ENCODE measurements at regions not wholly inside any gene's neighbourhood (a gene's known extent, or its start where the extent isn't known, plus 50 kb on each side); places are given as distances from the start of the nearest gene placed in this dataset.

DNA sequence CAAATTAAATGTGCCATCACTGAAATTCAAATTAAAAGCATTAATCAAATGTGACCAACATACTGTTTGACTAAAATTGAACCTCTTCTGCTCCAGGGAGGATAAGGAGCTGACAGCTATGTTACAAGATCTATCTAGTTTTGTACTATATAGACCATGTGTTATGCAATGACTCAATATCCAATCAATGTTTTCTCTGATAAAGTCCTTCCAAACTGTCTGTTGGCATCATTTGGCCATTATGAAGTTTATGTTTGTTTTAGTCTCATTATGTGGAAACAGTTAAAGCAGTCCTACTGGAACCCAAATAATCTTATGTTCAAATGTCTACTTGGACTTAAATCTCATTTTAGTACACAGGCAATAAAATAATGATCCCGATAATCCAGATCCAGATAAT, 267.0 kb upstream of the THBS1 start:
- DNase-seq (ENCODE audit: extremely low spot score, unreplicated experiment), result no peak
- Mint-ChIP-seq H3K4me3 (no peak overlapping the region), H3K27ac (no peak overlapping the region), H3K4me1 (ENCODE audit: unreplicated experiment) (no peaks in the 10 kb centered on the region), H3K9me3 (no peaks in the 10 kb centered on the region), H3K36me3 (no peaks in the 10 kb centered on the region), H3K27me3 (no peaks in the 10 kb centered on the region)
- TF ChIP-seq, protein P1, sequence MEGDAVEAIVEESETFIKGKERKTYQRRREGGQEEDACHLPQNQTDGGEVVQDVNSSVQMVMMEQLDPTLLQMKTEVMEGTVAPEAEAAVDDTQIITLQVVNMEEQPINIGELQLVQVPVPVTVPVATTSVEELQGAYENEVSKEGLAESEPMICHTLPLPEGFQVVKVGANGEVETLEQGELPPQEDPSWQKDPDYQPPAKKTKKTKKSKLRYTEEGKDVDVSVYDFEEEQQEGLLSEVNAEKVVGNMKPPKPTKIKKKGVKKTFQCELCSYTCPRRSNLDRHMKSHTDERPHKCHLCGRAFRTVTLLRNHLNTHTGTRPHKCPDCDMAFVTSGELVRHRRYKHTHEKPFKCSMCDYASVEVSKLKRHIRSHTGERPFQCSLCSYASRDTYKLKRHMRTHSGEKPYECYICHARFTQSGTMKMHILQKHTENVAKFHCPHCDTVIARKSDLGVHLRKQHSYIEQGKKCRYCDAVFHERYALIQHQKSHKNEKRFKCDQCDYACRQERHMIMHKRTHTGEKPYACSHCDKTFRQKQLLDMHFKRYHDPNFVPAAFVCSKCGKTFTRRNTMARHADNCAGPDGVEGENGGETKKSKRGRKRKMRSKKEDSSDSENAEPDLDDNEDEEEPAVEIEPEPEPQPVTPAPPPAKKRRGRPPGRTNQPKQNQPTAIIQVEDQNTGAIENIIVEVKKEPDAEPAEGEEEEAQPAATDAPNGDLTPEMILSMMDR (conservative IDR thresholded peaks at IDR 0.05), result no peak

DNA sequence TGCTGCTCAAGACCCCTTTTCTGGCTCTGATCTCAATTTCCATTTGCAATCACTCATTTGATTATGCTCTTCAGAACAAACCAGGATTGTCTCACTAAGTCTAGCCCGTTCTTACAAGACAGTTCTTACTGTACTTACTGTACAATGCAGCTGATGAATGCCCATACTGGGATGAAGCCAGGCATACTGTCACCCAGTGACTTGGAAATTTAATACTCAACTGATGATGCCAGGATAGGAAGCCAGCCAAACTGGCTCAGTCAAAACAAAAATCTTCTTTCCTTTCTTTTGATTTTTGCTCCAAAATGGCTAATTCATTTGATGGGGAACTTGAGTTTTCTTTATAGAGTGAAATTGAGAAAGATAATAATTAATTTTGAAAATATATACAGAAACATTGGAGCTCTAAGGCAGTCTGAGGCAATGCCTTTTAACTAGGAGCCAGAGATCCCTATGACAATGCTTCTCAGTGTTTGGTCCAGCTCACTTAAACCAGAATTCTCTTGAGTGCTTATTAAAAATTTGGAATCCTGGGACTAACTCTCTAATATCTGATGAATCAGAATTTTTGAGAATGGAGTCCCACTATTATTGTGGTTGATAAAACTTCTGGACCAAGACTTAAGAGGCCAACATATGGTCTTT, 265.6 kb upstream of the THBS1 start:
- no peaks in the 10 kb centered on the region for H3K9me3 Mint-ChIP-seq
- TF ChIP-seq, protein P1 (conservative IDR thresholded peaks at IDR 0.05), result no peak
- no peak for DNase-seq (ENCODE audit: extremely low spot score, unreplicated experiment)
- no peaks in the 10 kb centered on the region for H3K36me3 Mint-ChIP-seq
- no peaks in the 10 kb centered on the region for H3K4me1 Mint-ChIP-seq (ENCODE audit: unreplicated experiment)
- H3K27me3 Mint-ChIP-seq, result no peaks in the 10 kb centered on the region
- no peak overlapping the region for H3K4me3 Mint-ChIP-seq
- no peak overlapping the region for H3K27ac Mint-ChIP-seq

DNA sequence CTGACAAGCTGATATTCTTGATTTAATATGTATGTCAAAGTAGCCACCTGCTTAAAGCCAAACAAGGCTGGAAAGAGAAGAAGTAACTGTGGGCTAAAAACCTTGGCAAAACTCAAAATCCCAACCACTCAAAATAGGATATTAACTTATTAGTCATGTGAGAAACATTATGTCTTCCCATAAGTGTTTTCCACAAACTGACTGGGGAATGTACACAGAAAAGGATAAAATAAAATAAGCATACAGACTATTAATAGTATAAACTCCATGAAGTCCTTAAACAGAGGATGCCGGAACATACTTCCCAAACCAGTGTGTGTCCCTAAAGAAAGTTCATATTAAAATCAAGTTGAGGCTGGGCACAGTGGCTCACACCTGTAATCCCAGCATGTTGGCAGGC, 263.7 kb upstream of the THBS1 start:
- H3K4me3 Mint-ChIP-seq, result no peak overlapping the region
- no peaks in the 10 kb centered on the region for H3K27me3 Mint-ChIP-seq
- no peaks in the 10 kb centered on the region for H3K36me3 Mint-ChIP-seq
- peaks cover 4% of the 10 kb centered on the region for H3K9me3 Mint-ChIP-seq
- TF ChIP-seq, protein P1 (conservative IDR thresholded peaks at IDR 0.05), result no peak
- H3K4me1 Mint-ChIP-seq (ENCODE audit: unreplicated experiment), result no peaks in the 10 kb centered on the region
- no peak for DNase-seq (ENCODE audit: extremely low spot score, unreplicated experiment)
- H3K27ac Mint-ChIP-seq, result no peak overlapping the region

DNA sequence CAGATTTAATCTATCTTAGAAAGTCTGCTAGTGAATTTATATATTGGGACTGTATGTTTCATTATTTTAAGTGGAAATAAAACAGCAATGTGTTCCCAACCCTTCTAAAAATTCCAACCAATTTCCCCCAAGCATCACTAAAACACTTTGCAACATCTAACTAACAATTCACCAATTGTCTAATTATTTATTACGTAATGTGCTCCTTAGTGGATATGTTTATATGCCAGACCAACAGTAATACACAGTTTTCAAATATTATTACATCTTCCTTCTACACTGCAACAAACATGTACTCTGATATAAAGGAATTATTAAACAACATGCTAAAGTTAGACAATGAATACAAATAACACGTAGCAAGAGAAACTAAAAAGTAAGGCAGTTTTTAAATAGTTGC, 262.6 kb upstream of the THBS1 start:
- TF ChIP-seq, protein P1 (conservative IDR thresholded peaks at IDR 0.05), result no peak
- no peak for DNase-seq (ENCODE audit: extremely low spot score, unreplicated experiment)
- Mint-ChIP-seq H3K4me3 (no peak overlapping the region), H3K9me3 (peaks cover 4% of the 10 kb centered on the region), H3K27ac (no peak overlapping the region), H3K4me1 (ENCODE audit: unreplicated experiment) (no peaks in the 10 kb centered on the region), H3K36me3 (no peaks in the 10 kb centered on the region), H3K27me3 (no peaks in the 10 kb centered on the region)

DNA sequence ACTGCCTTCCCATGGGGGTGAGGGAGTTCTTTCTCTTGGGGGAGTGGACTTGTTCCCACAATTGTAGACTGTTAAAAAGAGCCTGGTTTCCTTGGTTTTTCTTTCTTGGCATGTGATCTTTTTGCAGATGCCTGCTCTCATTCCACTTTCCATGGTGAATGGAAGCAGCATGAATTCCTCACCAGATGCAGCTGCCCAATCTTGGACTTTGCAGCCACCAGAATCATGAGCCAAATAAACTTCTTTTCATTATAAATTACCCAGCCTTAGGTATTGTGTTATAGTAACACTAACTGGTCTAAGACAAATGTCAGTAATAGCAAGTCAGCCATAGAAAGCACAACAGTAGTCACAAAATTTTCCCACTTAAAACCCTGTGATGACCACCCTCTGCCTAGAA, 260.5 kb upstream of the THBS1 start:
- Mint-ChIP-seq H3K27me3 (no peaks in the 10 kb centered on the region), H3K27ac (no peak overlapping the region), H3K4me3 (no peak overlapping the region), H3K36me3 (no peaks in the 10 kb centered on the region), H3K9me3 (peaks cover 4% of the 10 kb centered on the region), H3K4me1 (ENCODE audit: unreplicated experiment) (no peaks in the 10 kb centered on the region)
- no peak for DNase-seq (ENCODE audit: extremely low spot score, unreplicated experiment)
- TF ChIP-seq, protein P1 (conservative IDR thresholded peaks at IDR 0.05), result no peak

DNA sequence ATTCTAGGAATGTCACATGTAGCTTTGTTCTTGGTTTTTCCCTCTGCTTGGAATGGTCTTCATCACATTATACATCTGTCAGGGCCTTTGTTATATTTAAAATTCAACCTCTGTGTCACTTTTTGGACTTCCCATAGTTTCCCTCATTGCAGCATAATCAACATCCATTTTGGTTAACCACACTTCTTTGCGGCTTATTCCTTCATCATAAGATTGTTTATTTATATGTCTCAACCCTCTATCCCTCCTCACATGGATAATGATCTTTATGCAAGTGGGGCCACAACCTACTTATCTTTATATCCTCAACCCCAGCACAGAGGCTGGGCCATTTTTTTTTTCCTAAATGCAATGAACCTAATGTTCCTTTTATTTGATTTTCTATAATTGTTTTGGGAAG, 260.0 kb upstream of the THBS1 start:
- H3K36me3 Mint-ChIP-seq, result no peaks in the 10 kb centered on the region
- H3K4me1 Mint-ChIP-seq (ENCODE audit: unreplicated experiment), result no peaks in the 10 kb centered on the region
- no peak overlapping the region for H3K4me3 Mint-ChIP-seq
- no peaks in the 10 kb centered on the region for H3K27me3 Mint-ChIP-seq
- no peak for DNase-seq (ENCODE audit: extremely low spot score, unreplicated experiment)
- TF ChIP-seq, protein P1 (conservative IDR thresholded peaks at IDR 0.05), result no peak
- peaks cover 4% of the 10 kb centered on the region for H3K9me3 Mint-ChIP-seq
- no peak overlapping the region for H3K27ac Mint-ChIP-seq
